ENCODE measurements at regions not wholly inside any gene's neighbourhood (a gene's known extent, or its start where the extent isn't known, plus 50 kb on each side); places are given as distances from the start of the nearest gene placed in this dataset.

DNA sequence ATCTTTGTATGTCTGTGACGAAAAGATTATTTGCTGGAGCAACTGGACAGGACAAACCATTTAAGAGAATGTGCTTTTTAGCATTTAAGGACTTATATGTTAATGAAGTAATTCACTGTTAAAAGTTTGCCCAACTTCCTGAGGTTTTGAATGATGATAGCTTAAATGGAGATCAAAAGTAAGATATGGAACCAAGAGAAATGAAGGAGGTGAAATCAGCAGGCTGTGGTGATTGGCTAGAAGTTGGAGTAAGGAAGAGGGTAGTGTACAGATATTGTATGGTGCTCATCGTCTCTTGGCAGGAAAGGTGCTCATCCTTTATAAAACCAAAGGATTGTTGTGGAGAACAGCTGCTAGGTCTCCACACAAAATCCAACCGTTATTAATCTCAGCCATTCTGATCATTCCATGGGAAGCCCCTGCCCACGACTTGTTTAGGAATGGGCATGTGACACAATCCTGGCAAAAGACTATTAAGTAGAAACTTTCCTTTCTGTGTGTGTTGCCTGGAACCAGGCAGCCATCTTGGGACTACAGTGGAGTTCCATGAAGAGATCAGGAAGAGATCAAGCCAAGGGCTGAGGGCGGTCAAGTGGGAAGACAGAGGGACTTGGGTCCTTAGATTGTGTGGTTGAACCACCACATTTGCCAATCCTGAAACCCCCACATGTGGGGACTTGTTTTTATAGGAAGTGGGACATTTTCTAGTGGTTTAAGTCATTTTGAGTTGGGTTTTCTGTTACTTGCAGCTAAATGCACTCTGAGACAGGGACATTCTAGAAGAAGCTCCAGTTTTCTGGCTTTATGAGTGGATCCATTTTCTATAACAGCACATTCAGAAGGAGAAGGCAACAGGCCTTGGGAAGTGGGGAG, 56.8 kb upstream of the CHST11 start:
- FAIRE-seq = no peak
- DNase-seq (ENCODE audit: insufficient read length, low spot score) = no peak
- TF ChIP-seq POLR2A (IDR thresholded peaks at IDR 0.05; ENCODE audit: low read depth, low read length) (no peak), PAX5 (IDR thresholded peaks at IDR 0.05; ENCODE audit: insufficient read depth, low read length, severe bottlenecking) (no peak), POLR2AphosphoS5 (IDR thresholded peaks at IDR 0.05; ENCODE audit: low read depth, low read length) (no peak), POU2F2 (IDR thresholded peaks at IDR 0.05; ENCODE audit: low read depth, low read length) (no peak), SPI1 (IDR thresholded peaks at IDR 0.05; ENCODE audit: low read depth, low read length) (peak; percentile 62), TAF1 (IDR thresholded peaks at IDR 0.05; ENCODE audit: low read depth, low read length) (no peak)

GRCh38 chr12:104402630-104403029, 54.1 kb upstream of the CHST11 start:
- FAIRE-seq = no peak
- DNase-seq (ENCODE audit: insufficient read length, low spot score) = no peak
- TF ChIP-seq PAX5 (IDR thresholded peaks at IDR 0.05; ENCODE audit: insufficient read depth, low read length, severe bottlenecking) = no peak
- no peak for TF ChIP-seq SPI1 (IDR thresholded peaks at IDR 0.05; ENCODE audit: low read depth, low read length)
- TF ChIP-seq POLR2AphosphoS5 (IDR thresholded peaks at IDR 0.05; ENCODE audit: low read depth, low read length) = no peak
- no peak for TF ChIP-seq POU2F2 (IDR thresholded peaks at IDR 0.05; ENCODE audit: low read depth, low read length)

DNA sequence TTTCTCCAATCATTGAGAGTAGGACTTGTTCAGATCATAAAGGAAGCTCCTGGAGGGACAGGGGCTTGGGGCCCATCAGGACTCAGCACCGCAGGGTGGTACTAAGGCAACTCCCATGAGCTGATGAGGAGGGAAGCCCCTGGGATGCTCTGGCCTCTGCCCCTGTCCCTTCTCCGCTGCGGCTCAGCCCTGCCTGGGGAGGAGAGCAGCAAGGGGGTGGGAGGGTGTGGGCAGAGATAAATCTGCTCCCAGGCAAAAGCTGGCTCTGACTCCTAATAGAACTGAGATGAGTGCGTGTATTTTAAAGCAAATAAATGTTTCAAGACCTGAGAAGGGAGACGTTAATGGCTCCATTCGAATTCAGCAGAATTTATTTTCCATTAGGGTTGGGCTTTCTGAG, 52.0 kb upstream of the CHST11 start:
- no peak for TF ChIP-seq PAX5 (IDR thresholded peaks at IDR 0.05; ENCODE audit: insufficient read depth, low read length, severe bottlenecking)
- TF ChIP-seq POU2F2 (IDR thresholded peaks at IDR 0.05; ENCODE audit: low read depth, low read length) = no peak
- TF ChIP-seq TAF1 (IDR thresholded peaks at IDR 0.05; ENCODE audit: low read depth, low read length) = no peak
- no peak for TF ChIP-seq POLR2A (IDR thresholded peaks at IDR 0.05; ENCODE audit: low read depth, low read length)
- TF ChIP-seq POLR2AphosphoS5 (IDR thresholded peaks at IDR 0.05; ENCODE audit: low read depth, low read length) = no peak
- no peak for TF ChIP-seq SPI1 (IDR thresholded peaks at IDR 0.05; ENCODE audit: low read depth, low read length)
- FAIRE-seq = no peak
- no peak for DNase-seq (ENCODE audit: insufficient read length, low spot score)

- DNase-seq (ENCODE audit: insufficient read length, low spot score) = no peak
- no peak for FAIRE-seq
- TF ChIP-seq SPI1 (IDR thresholded peaks at IDR 0.05; ENCODE audit: low read depth, low read length) (no peak), POLR2AphosphoS5 (IDR thresholded peaks at IDR 0.05; ENCODE audit: low read depth, low read length) (no peak), TAF1 (IDR thresholded peaks at IDR 0.05; ENCODE audit: low read depth, low read length) (no peak), PAX5 (IDR thresholded peaks at IDR 0.05; ENCODE audit: insufficient read depth, low read length, severe bottlenecking) (no peak), POU2F2 (IDR thresholded peaks at IDR 0.05; ENCODE audit: low read depth, low read length) (no peak), POLR2A (IDR thresholded peaks at IDR 0.05; ENCODE audit: low read depth, low read length) (no peak)
These were observed 50.6 kb upstream of the CHST11 start for GRCh38 chr12:104406164-104406563.

All from GM12891 (cell line).